H1 (cell line): ENCODE measurements at regions not wholly inside any gene's neighbourhood (a gene's known extent, or its start where the extent isn't known, plus 50 kb on each side); places are given as distances from the start of the nearest gene placed in this dataset.

ENCODE experiments used
- ASH2L ChIP-seq: fragments of 200-600, 300-600 bp; sonication (generic); IDR thresholded peaks from one replicate; pipeline ENCODE4 v1.7.1; 2017; ENCODE audit warnings: low read length
- GTF2F1 ChIP-seq: IDR thresholded peaks from 2 replicates; pipeline ENCODE4 v1.6.1; 2012; ENCODE audit warnings: low read depth, low read length, improper control_type of control experiment, borderline replicate concordance
- MAFK ChIP-seq: IDR thresholded peaks from 2 replicates; pipeline ENCODE4 v1.6.1; 2012; ENCODE audit warnings: low read depth, mild to moderate bottlenecking, improper control_type of control experiment, low read length
- RFX5 ChIP-seq: IDR thresholded peaks from 2 replicates; pipeline ENCODE4 v1.6.1; 2011; ENCODE audit warnings: low read depth, low read length, improper control_type of control experiment, borderline replicate concordance
- TF ChIP-seq, protein P1 (sequence below): fragments of 300-600 bp; sonication (generic); IDR thresholded peaks from 2 replicates; pipeline ENCODE4 v1.7.1; 2012; ENCODE audit warnings: low read length, moderate library complexity, mild to moderate bottlenecking, inconsistent platforms; ENCODE audit not compliant: insufficient replicate concordance

DNA sequence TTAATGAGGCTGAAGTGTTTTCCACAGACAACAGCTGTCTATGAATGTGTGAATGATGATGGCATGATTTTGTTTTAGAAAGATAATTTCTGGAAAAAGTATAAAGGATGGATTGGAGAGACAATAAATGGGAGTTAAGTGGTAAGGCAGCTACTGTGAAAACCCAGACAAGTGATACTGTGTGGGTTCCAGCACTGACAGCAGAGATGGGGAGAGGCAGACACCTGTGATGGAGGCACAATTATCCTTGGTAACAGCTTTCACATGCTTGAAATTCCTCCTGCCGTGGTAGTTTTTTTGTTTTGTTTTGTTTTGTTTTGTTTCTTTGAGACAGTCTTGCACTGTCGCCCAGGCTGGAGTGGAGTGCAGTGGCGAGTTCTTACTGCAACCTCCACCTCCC, 189.3 kb downstream of the DEPDC1B start (continued):
- TF ChIP-seq, protein P1, sequence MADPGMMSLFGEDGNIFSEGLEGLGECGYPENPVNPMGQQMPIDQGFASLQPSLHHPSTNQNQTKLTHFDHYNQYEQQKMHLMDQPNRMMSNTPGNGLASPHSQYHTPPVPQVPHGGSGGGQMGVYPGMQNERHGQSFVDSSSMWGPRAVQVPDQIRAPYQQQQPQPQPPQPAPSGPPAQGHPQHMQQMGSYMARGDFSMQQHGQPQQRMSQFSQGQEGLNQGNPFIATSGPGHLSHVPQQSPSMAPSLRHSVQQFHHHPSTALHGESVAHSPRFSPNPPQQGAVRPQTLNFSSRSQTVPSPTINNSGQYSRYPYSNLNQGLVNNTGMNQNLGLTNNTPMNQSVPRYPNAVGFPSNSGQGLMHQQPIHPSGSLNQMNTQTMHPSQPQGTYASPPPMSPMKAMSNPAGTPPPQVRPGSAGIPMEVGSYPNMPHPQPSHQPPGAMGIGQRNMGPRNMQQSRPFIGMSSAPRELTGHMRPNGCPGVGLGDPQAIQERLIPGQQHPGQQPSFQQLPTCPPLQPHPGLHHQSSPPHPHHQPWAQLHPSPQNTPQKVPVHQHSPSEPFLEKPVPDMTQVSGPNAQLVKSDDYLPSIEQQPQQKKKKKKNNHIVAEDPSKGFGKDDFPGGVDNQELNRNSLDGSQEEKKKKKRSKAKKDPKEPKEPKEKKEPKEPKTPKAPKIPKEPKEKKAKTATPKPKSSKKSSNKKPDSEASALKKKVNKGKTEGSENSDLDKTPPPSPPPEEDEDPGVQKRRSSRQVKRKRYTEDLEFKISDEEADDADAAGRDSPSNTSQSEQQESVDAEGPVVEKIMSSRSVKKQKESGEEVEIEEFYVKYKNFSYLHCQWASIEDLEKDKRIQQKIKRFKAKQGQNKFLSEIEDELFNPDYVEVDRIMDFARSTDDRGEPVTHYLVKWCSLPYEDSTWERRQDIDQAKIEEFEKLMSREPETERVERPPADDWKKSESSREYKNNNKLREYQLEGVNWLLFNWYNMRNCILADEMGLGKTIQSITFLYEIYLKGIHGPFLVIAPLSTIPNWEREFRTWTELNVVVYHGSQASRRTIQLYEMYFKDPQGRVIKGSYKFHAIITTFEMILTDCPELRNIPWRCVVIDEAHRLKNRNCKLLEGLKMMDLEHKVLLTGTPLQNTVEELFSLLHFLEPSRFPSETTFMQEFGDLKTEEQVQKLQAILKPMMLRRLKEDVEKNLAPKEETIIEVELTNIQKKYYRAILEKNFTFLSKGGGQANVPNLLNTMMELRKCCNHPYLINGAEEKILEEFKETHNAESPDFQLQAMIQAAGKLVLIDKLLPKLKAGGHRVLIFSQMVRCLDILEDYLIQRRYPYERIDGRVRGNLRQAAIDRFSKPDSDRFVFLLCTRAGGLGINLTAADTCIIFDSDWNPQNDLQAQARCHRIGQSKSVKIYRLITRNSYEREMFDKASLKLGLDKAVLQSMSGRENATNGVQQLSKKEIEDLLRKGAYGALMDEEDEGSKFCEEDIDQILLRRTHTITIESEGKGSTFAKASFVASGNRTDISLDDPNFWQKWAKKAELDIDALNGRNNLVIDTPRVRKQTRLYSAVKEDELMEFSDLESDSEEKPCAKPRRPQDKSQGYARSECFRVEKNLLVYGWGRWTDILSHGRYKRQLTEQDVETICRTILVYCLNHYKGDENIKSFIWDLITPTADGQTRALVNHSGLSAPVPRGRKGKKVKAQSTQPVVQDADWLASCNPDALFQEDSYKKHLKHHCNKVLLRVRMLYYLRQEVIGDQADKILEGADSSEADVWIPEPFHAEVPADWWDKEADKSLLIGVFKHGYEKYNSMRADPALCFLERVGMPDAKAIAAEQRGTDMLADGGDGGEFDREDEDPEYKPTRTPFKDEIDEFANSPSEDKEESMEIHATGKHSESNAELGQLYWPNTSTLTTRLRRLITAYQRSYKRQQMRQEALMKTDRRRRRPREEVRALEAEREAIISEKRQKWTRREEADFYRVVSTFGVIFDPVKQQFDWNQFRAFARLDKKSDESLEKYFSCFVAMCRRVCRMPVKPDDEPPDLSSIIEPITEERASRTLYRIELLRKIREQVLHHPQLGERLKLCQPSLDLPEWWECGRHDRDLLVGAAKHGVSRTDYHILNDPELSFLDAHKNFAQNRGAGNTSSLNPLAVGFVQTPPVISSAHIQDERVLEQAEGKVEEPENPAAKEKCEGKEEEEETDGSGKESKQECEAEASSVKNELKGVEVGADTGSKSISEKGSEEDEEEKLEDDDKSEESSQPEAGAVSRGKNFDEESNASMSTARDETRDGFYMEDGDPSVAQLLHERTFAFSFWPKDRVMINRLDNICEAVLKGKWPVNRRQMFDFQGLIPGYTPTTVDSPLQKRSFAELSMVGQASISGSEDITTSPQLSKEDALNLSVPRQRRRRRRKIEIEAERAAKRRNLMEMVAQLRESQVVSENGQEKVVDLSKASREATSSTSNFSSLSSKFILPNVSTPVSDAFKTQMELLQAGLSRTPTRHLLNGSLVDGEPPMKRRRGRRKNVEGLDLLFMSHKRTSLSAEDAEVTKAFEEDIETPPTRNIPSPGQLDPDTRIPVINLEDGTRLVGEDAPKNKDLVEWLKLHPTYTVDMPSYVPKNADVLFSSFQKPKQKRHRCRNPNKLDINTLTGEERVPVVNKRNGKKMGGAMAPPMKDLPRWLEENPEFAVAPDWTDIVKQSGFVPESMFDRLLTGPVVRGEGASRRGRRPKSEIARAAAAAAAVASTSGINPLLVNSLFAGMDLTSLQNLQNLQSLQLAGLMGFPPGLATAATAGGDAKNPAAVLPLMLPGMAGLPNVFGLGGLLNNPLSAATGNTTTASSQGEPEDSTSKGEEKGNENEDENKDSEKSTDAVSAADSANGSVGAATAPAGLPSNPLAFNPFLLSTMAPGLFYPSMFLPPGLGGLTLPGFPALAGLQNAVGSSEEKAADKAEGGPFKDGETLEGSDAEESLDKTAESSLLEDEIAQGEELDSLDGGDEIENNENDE, result no peak
- TF ChIP-seq GTF2F1 (no peak), ASH2L (no peak), RFX5 (no peak), MAFK (no peak)
